ENCODE measurements at regions not wholly inside any gene's neighbourhood (a gene's known extent, or its start where the extent isn't known, plus 50 kb on each side); places are given as distances from the start of the nearest gene placed in this dataset.
"Not testable (repeated sequence)": the region's sequence is repeated elsewhere in the genome, so short reads cannot be mapped to it uniquely, and the experiment has no call there.

- Histone ChIP-seq H3K27me3 (ENCODE audit: control insufficient read depth in 1 of 2, insufficient read depth in 2 of 2, low read length in 2 of 2) (no peaks in the 10 kb centered on the region), H3K4me1 (ENCODE audit: control insufficient read depth, insufficient read depth, low read length) (peaks cover 4% of the 10 kb centered on the region), H3K36me3 (ENCODE audit: control insufficient read depth in 2 of 2, insufficient read depth in 2 of 2, low read length in 2 of 2) (no peaks in the 10 kb centered on the region), H3K9me3 (ENCODE audit: control insufficient read depth in 2 of 2, low read length in 2 of 2) (no peaks in the 10 kb centered on the region), H3K27ac (ENCODE audit: low read length) (no peak overlapping the region), H3K9ac (ENCODE audit: low read length in 2 of 2) (no peak overlapping the region), H3K4me3 (ENCODE audit: low read length in 2 of 2) (no peak overlapping the region)
These were observed 65.2 kb upstream of the LOC128125822 start for GRCh38 chr6:63507096-63507495.

- H3K36me3 ChIP-seq (ENCODE audit: control insufficient read depth in 2 of 2, insufficient read depth in 2 of 2, low read length in 2 of 2), result no peaks in the 10 kb centered on the region
- H3K9ac ChIP-seq (ENCODE audit: low read length in 2 of 2), result peak overlapping the region; percentile 37 to 46
- H3K27me3 ChIP-seq (ENCODE audit: control insufficient read depth in 1 of 2, insufficient read depth in 2 of 2, low read length in 2 of 2), result no peaks in the 10 kb centered on the region
- peak overlapping the region; percentile 79 for H3K27ac ChIP-seq (ENCODE audit: low read length)
- no peaks in the 10 kb centered on the region for H3K9me3 ChIP-seq (ENCODE audit: control insufficient read depth in 2 of 2, low read length in 2 of 2)
- peaks cover 4% of the 10 kb centered on the region for H3K4me1 ChIP-seq (ENCODE audit: control insufficient read depth, insufficient read depth, low read length)
- peak overlapping the region; percentile 28 to 40 for H3K4me3 ChIP-seq (ENCODE audit: low read length in 2 of 2)
These were observed 62.5 kb upstream of the LOC128125822 start for GRCh38 chr6:63509652-63510352.

GRCh38 chr6:63510353-63510686, 62.0 kb upstream of the LOC128125822 start:
- peak overlapping the region; percentile 79 for H3K27ac ChIP-seq (ENCODE audit: low read length)
- no peaks in the 10 kb centered on the region for H3K27me3 ChIP-seq (ENCODE audit: control insufficient read depth in 1 of 2, insufficient read depth in 2 of 2, low read length in 2 of 2)
- peaks cover 4% of the 10 kb centered on the region for H3K4me1 ChIP-seq (ENCODE audit: control insufficient read depth, insufficient read depth, low read length)
- H3K9ac ChIP-seq (ENCODE audit: low read length in 2 of 2), result no peak overlapping the region
- peak overlapping the region in 1 of 2 donors; percentile 40 for H3K4me3 ChIP-seq (ENCODE audit: low read length in 2 of 2)
- no peaks in the 10 kb centered on the region for H3K9me3 ChIP-seq (ENCODE audit: control insufficient read depth in 2 of 2, low read length in 2 of 2)
- no peaks in the 10 kb centered on the region for H3K36me3 ChIP-seq (ENCODE audit: control insufficient read depth in 2 of 2, insufficient read depth in 2 of 2, low read length in 2 of 2)

DNA sequence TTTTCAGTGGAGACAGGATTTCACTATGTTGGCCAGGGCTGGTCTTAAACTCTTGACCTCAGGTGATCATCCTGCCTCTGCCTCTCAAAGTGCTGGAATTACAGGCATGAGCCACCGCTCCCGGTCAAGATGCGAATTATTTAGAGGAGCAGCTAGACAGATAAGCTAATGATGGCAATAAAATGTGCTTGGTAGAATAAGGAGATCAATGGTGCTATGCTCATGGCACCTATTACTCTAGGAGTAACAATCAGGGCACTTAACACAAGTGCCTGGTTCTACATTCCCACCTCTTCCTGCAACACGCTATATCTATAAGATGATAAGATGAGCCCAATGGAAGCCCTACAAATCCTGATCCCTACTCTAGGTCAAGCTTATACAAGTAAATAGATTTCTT, 61.4 kb upstream of the LOC128125822 start:
- no peak overlapping the region for H3K9ac ChIP-seq (ENCODE audit: low read length in 2 of 2)
- no peaks in the 10 kb centered on the region for H3K27me3 ChIP-seq (ENCODE audit: control insufficient read depth in 1 of 2, insufficient read depth in 2 of 2, low read length in 2 of 2)
- H3K36me3 ChIP-seq (ENCODE audit: control insufficient read depth in 2 of 2, insufficient read depth in 2 of 2, low read length in 2 of 2), result no peaks in the 10 kb centered on the region
- H3K27ac ChIP-seq (ENCODE audit: low read length), result peak overlapping the region; percentile 79
- H3K9me3 ChIP-seq (ENCODE audit: control insufficient read depth in 2 of 2, low read length in 2 of 2), result no peaks in the 10 kb centered on the region
- no peak overlapping the region for H3K4me3 ChIP-seq (ENCODE audit: low read length in 2 of 2)
- H3K4me1 ChIP-seq (ENCODE audit: control insufficient read depth, insufficient read depth, low read length), result peaks cover 4% of the 10 kb centered on the region

GRCh38 chr6:63514488-63515173, 57.6 kb upstream of the LOC128125822 start:
- no peaks in the 10 kb centered on the region for H3K36me3 ChIP-seq (ENCODE audit: control insufficient read depth in 2 of 2, insufficient read depth in 2 of 2, low read length in 2 of 2)
- H3K9me3 ChIP-seq (ENCODE audit: control insufficient read depth in 2 of 2, low read length in 2 of 2), result no peaks in the 10 kb centered on the region
- H3K4me1 ChIP-seq (ENCODE audit: control insufficient read depth, insufficient read depth, low read length), result peaks cover 4% of the 10 kb centered on the region
- no peaks in the 10 kb centered on the region for H3K27me3 ChIP-seq (ENCODE audit: control insufficient read depth in 1 of 2, insufficient read depth in 2 of 2, low read length in 2 of 2)
- no peak overlapping the region for H3K9ac ChIP-seq (ENCODE audit: low read length in 2 of 2)
- no peak overlapping the region for H3K27ac ChIP-seq (ENCODE audit: low read length)
- no peak overlapping the region for H3K4me3 ChIP-seq (ENCODE audit: low read length in 2 of 2)

GRCh38 chr6:63515227-63515626, 57.1 kb upstream of the LOC128125822 start:
- H3K4me3 ChIP-seq (ENCODE audit: low read length in 2 of 2); H3K4me1 ChIP-seq (ENCODE audit: control insufficient read depth, insufficient read depth, low read length); H3K27me3 ChIP-seq (ENCODE audit: control insufficient read depth in 1 of 2, insufficient read depth in 2 of 2, low read length in 2 of 2); H3K9ac ChIP-seq (ENCODE audit: low read length in 2 of 2); H3K36me3 ChIP-seq (ENCODE audit: control insufficient read depth in 2 of 2, insufficient read depth in 2 of 2, low read length in 2 of 2); H3K9me3 ChIP-seq (ENCODE audit: control insufficient read depth in 2 of 2, low read length in 2 of 2); H3K27ac ChIP-seq (ENCODE audit: low read length): not testable (repeated sequence)

DNA sequence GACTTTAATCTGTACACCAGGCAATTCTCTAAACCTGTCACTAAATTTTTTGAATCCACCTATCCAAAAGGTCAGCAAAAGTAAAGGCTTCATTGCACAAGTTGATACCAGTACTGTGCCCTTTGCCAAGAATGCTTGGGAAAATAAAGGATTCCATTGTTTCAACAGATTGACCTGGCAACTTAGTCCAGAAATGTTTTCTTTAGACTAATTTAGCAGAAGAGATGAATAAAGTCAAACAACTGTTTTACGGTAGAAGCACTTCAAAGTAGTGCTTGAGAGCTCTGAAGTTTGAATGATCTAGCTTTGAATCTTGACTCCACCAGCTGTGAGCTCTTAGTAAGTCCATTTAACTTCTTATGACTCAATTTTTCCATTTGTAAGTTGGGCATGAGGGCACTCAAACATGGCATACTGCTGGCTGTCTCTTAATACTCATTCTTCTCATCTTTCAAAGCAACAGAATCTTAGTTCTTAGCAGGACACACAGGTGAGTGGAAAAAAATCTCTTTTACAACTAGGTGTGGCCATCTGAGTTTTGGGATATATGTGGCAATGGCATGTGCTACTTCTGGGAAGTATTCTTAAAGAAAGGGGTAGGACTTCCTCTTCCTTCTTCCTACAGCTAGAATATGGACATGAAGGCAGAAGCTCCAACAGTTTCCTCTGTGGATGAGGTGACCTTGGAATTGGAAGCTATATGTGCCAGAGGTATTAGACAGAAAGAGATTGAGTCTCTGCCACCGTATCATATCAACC, 55.9 kb upstream of the LOC128125822 start:
- Histone ChIP-seq H3K4me1 (ENCODE audit: control insufficient read depth, insufficient read depth, low read length) (no peaks in the 10 kb centered on the region), H3K27me3 (ENCODE audit: control insufficient read depth in 1 of 2, insufficient read depth in 2 of 2, low read length in 2 of 2) (no peaks in the 10 kb centered on the region), H3K4me3 (ENCODE audit: low read length in 2 of 2) (no peak overlapping the region), H3K36me3 (ENCODE audit: control insufficient read depth in 2 of 2, insufficient read depth in 2 of 2, low read length in 2 of 2) (no peaks in the 10 kb centered on the region), H3K9me3 (ENCODE audit: control insufficient read depth in 2 of 2, low read length in 2 of 2) (no peaks in the 10 kb centered on the region), H3K27ac (ENCODE audit: low read length) (no peak overlapping the region), H3K9ac (ENCODE audit: low read length in 2 of 2) (no peak overlapping the region)

DNA sequence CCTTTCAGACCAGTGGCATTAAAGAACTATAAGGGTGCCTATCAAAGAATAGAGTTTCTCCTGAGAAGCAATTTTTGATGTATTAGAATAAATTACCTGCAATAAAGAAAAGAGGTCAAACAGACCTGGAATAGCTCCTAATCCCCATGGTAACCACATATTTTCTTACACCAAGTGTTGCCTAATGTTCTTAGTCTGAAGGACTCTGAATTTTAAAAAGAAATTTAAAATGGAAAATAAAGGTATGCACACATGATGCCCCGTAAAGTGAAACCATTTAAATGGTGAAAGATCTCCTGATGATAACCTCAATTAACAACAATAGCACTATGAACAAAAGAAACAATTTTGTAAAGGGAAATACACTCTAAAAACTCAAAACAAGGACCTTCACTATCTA, 55.1 kb upstream of the LOC128125822 start:
- Histone ChIP-seq H3K27ac (ENCODE audit: low read length) (no peak overlapping the region), H3K9ac (ENCODE audit: low read length in 2 of 2) (no peak overlapping the region), H3K4me1 (ENCODE audit: control insufficient read depth, insufficient read depth, low read length) (no peaks in the 10 kb centered on the region)

DNA sequence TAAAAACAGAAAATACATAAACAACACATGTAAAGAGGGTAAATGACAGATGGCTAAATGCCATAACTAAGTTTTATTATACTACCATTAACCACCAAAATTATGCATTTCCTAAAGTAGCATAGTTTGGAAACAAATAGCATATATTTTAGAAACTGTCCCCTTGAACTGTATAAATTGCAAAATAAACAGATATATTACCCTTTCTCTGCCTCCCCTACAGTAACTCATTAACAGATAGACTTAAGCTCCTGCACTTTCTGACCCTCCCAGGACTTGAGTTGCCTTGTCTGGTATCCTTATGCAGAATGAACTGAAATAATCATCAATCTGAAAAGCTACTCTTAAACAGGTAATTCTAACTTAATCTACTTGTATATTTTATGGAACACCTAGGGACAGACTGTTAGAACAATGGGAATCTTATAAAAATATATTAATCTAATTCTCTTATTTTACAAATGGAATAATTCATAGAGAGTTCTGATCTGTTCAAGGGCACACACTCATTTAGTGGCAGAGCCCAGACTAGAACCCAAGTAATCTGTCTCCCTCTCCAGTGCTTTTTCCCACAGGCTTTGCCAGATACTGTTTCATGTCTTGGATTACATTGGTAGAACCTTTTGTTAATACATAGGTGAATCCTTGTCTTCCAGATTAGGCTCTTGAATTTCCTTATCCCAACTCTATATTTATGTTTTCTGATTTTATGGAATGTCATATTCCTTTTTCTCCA, 50.6 kb upstream of the LOC128125822 start:
- Histone ChIP-seq H3K4me3 (ENCODE audit: low read length in 2 of 2) (no peak overlapping the region), H3K9ac (ENCODE audit: low read length in 2 of 2) (no peak overlapping the region), H3K4me1 (ENCODE audit: control insufficient read depth, insufficient read depth, low read length) (no peaks in the 10 kb centered on the region)

More for the DNA sequence above, 55.1 kb upstream of the LOC128125822 start:
- Histone ChIP-seq H3K36me3 (ENCODE audit: control insufficient read depth in 2 of 2, insufficient read depth in 2 of 2, low read length in 2 of 2) (no peaks in the 10 kb centered on the region), H3K9me3 (ENCODE audit: control insufficient read depth in 2 of 2, low read length in 2 of 2) (no peaks in the 10 kb centered on the region), H3K27me3 (ENCODE audit: control insufficient read depth in 1 of 2, insufficient read depth in 2 of 2, low read length in 2 of 2) (no peaks in the 10 kb centered on the region), H3K4me3 (ENCODE audit: low read length in 2 of 2) (no peak overlapping the region)

More for the DNA sequence above, 50.6 kb upstream of the LOC128125822 start:
- H3K9me3 ChIP-seq (ENCODE audit: control insufficient read depth in 2 of 2, low read length in 2 of 2), result no peaks in the 10 kb centered on the region
- no peak overlapping the region for H3K27ac ChIP-seq (ENCODE audit: low read length)
- H3K27me3 ChIP-seq (ENCODE audit: control insufficient read depth in 1 of 2, insufficient read depth in 2 of 2, low read length in 2 of 2), result no peaks in the 10 kb centered on the region
- no peaks in the 10 kb centered on the region for H3K36me3 ChIP-seq (ENCODE audit: control insufficient read depth in 2 of 2, insufficient read depth in 2 of 2, low read length in 2 of 2)

Measured in stomach smooth muscle (tissue), 2 donors.